Prostate gland (tissue), 2 donors: ENCODE measurements at regions not wholly inside any gene's neighbourhood (a gene's known extent, or its start where the extent isn't known, plus 50 kb on each side); places are given as distances from the start of the nearest gene placed in this dataset.

Experiments
- CTCF ChIP-seq, 4 experiments: fragments of 200-600 bp in 2 of 4; fragments of 450-650 bp in 2 of 4; sonication (generic) in 2 of 4; IDR thresholded peaks; 1 replicate in 3 of 4; 2 replicates in 1 of 4; pipeline ENCODE4 v1.5.1; 2016 to 2019; ENCODE audit warnings: antibody characterized with exemption in 4 of 4, mild to moderate bottlenecking in 2 of 4, moderate library complexity in 2 of 4
- POLR2A ChIP-seq: fragments of 450-650 bp; IDR thresholded peaks from one replicate; pipeline ENCODE4 v1.6.1; 2016; ENCODE audit warnings: antibody characterized with exemption, mild to moderate bottlenecking
- POLR2AphosphoS5 ChIP-seq: sonication (generic); formaldehyde crosslinking; IDR thresholded peaks from one replicate; pipeline ENCODE4 v1.6.1; 2017; ENCODE audit warnings: antibody characterized with exemption

DNA sequence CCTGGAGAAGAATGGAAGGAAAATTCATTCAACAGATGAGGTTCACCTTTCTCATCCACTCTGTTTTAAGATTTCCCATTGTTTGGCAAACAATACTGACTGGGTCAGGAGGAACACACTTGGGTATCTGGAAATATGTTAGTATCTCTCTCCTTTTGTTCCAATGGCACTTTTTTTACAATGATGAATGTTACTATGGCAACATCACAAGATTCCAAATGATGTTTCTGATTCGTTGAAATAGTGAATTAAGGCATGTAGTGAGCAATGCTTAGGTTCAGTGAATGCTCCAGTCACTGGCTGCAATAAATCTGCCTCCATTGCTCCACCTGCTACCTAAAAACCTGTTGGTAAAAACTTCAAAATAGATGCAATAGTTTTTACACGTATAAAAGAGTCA is 392.8 kb downstream of the DNAH5 start:
- TF ChIP-seq POLR2AphosphoS5 (no peak), POLR2A (no peak), CTCF (IDR thresholded peaks at IDR 0.05) (no peak)
